SK-N-SH (cell line): ENCODE measurements at regions not wholly inside any gene's neighbourhood (a gene's known extent, or its start where the extent isn't known, plus 50 kb on each side); places are given as distances from the start of the nearest gene placed in this dataset.

ENCODE experiments used
- EZH2phosphoT487 ChIP-seq: fragments of 200-600 bp; sonication (generic); IDR thresholded peaks from 2 replicates; pipeline ENCODE4 v1.6.1; 2017; ENCODE audit warnings: low read depth, mixed run types, mild to moderate bottlenecking, antibody characterized with exemption, moderate library complexity, borderline replicate concordance
- FOXM1 ChIP-seq: IDR thresholded peaks from 2 replicates; pipeline ENCODE4 v1.4.0; 2012; ENCODE audit warnings: low read depth, mild to moderate bottlenecking
- RFX5 ChIP-seq: IDR thresholded peaks from 2 replicates; pipeline ENCODE4 v1.6.1; 2012; ENCODE audit warnings: mild to moderate bottlenecking, improper control_type of control experiment, low read length
- SMC3 ChIP-seq: IDR thresholded peaks from 2 replicates; pipeline ENCODE4 v1.6.1; 2012; ENCODE audit warnings: low read depth, low read length, improper control_type of control experiment
- TEAD4 ChIP-seq: IDR thresholded peaks from 2 replicates; pipeline ENCODE4 v1.4.0; 2012; ENCODE audit warnings: mild to moderate bottlenecking, borderline replicate concordance; ENCODE audit not compliant: insufficient read depth
- TF ChIP-seq, protein P1 (sequence below): fragments of 200-600 bp; sonication (generic); IDR thresholded peaks from 2 replicates; pipeline ENCODE4 v1.6.1; 2017; ENCODE audit warnings: antibody characterized with exemption, mild to moderate bottlenecking, moderate library complexity

DNA sequence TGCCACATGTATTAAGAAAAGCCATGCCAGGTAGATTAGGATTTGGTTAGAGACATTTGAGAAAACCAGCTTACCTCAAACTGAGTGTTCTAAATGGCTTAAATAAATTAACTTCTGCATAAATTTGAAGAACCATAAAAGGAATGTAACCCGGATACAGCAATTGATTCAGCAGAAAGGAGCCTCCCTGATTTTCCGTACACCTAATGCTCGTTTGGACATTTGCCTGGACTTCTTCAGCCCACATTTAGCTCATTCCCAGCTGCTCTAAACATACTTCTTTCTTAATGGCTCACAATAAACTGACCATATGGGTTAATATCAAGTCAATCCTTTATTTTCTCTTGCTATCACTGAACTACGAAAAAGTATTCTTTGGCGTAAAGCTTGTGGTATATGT is 392.4 kb downstream of the ZNF516 start:
- TF ChIP-seq, protein P1, sequence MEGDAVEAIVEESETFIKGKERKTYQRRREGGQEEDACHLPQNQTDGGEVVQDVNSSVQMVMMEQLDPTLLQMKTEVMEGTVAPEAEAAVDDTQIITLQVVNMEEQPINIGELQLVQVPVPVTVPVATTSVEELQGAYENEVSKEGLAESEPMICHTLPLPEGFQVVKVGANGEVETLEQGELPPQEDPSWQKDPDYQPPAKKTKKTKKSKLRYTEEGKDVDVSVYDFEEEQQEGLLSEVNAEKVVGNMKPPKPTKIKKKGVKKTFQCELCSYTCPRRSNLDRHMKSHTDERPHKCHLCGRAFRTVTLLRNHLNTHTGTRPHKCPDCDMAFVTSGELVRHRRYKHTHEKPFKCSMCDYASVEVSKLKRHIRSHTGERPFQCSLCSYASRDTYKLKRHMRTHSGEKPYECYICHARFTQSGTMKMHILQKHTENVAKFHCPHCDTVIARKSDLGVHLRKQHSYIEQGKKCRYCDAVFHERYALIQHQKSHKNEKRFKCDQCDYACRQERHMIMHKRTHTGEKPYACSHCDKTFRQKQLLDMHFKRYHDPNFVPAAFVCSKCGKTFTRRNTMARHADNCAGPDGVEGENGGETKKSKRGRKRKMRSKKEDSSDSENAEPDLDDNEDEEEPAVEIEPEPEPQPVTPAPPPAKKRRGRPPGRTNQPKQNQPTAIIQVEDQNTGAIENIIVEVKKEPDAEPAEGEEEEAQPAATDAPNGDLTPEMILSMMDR: no peak
- TF ChIP-seq RFX5 (no peak), TEAD4 (no peak), SMC3 (no peak), FOXM1 (no peak), EZH2phosphoT487 (no peak)
